ENCODE measurements at regions not wholly inside any gene's neighbourhood (a gene's known extent, or its start where the extent isn't known, plus 50 kb on each side); places are given as distances from the start of the nearest gene placed in this dataset.
"Not testable (repeated sequence)": the region's sequence is repeated elsewhere in the genome, so short reads cannot be mapped to it uniquely, and the experiment has no call there.

DNA sequence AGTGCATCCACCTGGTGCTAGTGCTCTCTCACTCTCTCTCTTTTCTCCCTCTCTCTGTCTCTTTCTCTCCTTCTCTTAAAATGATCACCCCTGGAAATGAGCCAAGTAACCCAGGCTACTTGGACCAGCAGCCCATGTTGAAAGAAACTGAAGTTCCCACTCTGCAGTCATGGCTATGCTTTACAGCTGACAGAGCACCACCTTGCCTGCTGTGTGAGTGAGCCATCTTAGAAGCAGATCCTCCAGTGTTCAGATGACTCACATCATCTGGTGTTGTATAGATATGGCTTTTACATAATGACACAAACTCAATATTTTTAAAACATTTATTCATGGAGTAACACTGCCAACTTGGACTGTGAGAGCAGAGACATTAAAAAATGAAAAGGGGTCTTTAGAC, 779.1 kb downstream of the TTLL7 start:
- not testable (repeated sequence) for DNase-seq (ENCODE audit: low read depth)

DNA sequence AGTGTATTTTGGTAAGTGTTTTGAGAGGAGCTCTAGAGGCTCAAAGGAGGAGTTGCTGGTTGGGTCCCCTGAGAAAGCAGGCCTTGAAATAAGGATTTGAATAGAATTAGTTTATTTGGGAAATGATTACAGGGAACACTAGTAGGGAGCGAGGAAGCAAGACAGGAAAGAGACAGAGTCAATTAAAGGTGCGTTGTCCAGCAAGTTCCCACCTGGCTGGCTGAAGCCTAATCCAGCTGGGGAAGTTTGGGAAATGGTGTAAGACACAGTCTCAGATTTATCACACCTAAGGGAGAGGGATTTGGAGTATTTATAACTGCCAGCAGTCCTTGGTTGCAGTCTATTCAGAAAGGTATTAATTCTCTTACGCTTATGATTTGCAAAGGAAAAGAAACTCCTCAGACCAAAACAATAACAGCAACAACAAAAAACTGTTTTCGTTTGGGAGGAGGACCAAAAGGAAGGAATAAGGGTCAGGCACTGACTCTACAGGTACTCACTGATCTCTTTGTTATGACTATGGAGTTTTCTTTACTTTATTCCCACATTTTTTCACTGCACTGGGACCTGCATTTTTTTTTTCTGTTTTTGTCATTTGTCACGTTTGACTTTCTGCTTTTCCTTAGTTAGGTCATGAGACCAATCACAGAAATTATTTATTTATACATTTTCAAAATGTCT, 780.8 kb downstream of the TTLL7 start:
- DNase-seq (ENCODE audit: low read depth) = not testable (repeated sequence)

DNA sequence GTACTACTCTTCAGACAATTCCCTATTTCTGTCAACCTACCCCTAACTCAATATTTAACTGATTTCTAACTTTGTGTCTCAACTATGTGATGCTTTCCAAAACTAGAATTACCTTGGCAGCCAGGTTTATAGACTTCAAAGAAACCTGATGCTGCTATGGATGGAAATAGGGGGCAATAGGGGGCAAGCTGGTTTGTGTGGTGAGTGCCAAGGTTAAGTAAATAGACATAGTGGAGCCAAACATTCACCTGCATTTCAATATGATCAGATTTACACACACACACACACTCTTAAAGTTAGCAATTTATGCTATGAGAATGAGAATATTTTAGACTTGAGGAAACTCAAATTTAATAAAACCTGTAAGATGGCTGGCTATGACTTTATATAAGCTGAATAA, 784.6 kb downstream of the TTLL7 start:
- not testable (repeated sequence) for DNase-seq (ENCODE audit: low read depth)

DNA sequence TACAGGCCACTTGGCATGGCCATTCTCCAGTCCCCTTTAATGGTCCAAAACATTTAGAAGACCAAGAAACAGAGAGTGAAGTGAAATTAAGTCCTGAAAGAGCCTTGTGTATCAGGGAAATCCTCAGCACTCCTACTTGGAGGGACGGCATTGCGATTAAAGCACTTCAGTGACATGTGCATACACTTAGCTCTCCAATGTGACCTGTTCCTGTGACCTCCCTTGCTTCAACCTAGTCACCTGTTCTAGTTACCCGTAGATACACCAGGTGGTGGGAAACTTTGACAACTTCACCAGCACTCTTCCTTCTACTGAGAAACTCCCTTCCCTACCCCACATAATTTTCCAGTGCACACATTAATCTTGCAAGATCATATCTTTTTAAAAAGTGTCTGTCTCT, 785.3 kb downstream of the TTLL7 start:
- not testable (repeated sequence) for DNase-seq (ENCODE audit: low read depth)

DNA sequence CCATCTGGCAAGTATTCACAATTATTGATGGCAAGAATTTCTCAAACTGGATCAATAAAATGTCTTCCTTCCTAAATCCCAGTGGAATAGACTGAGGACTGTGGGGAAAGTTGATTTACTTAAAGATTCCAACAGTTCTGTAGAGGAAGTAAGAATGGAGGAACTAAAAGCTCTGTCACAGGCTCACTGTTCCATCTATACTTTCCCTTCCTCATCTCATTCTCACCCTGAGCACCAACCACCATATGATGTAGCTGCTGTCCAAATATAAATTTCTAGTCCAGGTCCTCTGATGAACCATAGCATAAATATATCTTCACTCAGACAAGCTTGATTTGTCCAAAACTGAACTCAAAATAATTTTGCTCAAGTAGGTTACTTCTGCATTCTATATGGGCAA, 786.9 kb downstream of the TTLL7 start:
- not testable (repeated sequence) for DNase-seq (ENCODE audit: low read depth)

DNA sequence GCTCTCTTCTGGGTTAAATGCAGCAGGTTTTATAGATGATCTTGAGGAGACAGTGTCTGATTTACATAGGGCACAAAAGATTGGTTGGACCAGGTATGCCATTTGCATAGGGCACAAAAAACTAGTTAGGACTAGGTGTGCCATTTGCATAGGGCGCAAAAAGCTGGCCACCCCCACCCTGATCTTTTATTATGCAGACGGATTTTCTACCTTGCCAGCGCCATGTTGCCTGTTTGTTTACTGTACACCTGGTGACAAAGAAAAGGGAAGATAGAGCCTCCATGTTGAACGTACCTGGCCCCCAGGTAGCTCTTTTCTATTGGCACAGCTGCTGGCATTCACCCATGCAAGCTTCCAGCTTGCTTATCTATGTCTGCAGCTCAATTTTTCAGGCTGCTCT, 790.4 kb downstream of the TTLL7 start:
- DNase-seq (ENCODE audit: low read depth) = not testable (repeated sequence)

DNA sequence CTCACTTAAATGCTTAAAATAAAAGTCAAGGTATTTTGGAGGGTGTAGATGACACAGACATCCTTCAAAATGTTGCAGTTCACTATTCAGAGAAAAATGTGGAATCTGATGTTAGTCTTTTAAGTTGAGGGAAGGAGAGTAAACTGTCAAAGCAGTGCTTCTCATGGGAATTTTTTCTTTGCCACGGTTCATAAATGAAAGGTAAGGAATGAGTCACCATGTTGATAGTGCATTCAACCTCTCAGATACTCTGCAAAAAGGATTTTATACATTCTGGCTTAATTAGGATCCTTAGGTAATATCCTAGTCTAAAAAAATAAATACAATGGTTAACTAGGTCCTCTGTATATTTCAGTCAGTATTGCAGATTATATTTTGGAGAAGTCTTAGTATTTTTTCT, 804.3 kb downstream of the TTLL7 start:
- DNase-seq (ENCODE audit: low read depth) = not testable (repeated sequence)

DNA sequence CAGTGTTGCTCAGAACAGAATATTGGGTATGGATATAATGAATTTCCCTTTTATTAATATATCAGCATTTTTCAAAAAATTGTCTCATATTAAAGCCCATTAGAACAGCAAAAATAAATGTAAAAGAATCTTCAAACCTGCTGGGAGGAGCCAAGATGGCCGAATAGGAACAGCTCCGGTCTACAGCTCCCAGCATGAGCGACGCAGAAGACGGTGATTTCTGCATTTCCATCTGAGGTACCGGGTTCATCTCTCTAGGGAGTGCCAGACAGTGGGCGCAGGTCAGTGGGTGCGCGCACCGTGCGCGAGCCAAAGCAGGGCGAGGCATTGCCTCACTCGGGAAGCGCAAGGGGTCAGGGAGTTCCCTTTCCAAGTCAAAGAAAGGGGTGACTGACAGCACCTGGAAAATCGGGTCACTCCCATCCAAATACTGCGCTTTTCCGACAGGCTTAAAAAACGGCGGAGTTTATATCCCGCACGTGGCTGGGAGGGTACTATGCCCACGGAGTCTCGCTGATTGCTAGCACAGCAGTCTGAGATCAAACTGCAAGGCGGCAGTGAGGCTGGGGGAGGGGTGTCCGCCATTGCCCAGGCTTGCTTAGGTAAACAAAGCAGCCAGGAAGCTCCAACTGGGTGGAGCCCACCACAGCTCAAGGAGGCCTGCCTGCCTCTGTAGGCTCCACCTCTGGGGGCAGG, 816.8 kb downstream of the TTLL7 start:
- not testable (repeated sequence) for DNase-seq (ENCODE audit: low read depth)

DNA sequence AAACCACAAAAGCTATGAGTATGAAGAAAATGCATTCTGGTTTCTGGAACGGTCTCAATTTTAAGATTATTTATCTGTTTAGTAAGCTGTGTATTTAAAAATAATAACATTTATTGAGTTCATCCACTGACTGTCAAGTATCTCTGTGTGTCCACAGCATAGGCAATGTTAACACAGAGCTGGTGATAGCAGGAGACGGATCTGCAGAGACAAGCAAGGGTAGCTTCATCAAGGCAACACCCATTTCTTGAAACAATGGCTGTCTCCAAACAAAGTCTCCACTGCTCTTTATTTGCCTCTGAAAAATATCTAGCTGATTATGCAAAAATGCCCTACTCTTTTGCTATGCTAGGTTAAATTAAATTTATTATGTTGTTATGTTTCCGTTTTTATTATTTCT, 818.3 kb downstream of the TTLL7 start:
- not testable (repeated sequence) for DNase-seq (ENCODE audit: low read depth)

DNA sequence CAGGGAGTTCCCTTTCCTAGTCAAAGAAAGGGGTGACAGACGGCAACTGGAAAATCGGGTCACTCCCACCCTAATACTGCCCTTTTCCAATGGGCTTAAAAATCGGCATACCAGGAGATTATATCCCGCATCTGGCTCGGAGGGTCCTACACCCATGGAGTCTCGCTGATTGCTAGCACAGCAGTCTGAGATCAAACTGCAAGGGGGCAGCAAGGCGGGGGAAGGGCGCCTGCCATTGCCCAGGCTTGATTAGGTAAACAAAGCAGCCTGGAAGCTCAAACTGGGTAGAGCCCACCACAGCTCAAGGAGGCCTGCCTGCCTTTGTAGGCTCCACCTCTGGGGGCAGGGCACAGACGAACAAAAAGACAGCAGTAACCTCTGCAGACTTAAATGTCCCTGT, 831.3 kb downstream of the TTLL7 start:
- not testable (repeated sequence) for DNase-seq (ENCODE audit: low read depth)

DNA sequence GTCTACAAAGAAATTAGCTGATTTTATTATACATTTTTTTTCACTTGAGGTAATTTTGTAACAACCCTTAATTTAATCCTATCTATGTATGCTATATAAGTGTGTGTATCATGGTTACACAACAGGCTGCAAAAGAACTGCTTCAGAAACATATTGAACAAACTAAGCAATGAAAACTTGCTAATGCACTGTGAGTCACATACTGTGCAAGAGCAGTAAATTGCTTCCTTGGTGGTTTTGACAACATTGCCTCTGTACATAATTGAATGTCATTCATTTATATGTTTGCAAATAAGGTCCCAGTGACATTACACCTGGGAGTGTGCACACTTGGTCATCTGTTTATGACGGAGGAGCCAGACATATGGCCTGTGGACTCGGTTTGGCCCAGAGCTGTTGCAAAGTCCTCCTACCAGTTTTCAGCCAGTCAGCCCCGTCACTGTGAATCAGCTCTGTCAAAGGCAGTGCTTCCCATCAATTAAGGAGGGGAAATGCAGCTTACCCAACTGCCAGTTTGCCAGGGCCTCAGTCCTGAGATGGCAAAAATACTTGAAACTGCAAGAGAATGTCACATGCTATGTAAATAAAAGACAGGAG, 835.0 kb downstream of the TTLL7 start:
- DNase-seq (ENCODE audit: low read depth) = not testable (repeated sequence)

DNA sequence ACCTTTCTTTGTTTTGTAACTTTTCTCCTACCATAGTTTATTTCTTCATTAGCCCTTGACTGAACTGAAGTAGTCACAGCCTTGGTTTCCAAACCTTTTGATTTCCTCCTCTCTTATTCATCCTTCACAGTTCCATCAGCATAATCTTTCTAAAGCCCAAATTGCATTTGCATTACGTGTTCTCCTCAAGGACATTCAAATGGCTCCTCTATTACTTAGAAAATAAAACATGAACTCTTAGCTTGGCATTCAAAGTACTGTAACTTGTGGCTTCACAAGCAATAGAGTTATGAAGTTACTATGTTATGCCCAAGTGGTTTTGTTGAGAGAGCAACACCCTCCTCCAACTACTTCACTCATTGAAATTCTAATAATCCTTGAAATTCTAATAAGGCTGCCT, 840.0 kb downstream of the TTLL7 start:
- not testable (repeated sequence) for DNase-seq (ENCODE audit: low read depth)

DNA sequence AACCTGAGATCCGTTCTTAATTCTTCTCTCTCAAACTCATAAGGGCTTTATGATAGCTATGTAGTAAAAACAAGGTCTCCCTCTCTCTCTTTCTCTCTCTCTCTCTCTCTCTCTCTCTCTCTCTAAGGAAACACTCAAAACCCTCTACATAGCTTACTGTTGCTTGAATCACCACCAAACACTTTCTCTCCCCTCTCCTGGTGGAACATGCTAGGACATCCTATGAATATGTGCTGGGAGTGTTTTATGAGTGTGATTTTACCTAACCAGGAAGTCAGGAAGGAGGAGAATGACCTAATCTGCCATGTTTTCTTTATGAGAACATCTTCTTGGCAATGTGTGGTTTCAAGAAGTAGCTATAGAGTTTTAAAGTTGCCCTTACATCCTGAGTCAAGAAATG, 844.6 kb downstream of the TTLL7 start:
- DNase-seq (ENCODE audit: low read depth) = peak; percentile 18

DNA sequence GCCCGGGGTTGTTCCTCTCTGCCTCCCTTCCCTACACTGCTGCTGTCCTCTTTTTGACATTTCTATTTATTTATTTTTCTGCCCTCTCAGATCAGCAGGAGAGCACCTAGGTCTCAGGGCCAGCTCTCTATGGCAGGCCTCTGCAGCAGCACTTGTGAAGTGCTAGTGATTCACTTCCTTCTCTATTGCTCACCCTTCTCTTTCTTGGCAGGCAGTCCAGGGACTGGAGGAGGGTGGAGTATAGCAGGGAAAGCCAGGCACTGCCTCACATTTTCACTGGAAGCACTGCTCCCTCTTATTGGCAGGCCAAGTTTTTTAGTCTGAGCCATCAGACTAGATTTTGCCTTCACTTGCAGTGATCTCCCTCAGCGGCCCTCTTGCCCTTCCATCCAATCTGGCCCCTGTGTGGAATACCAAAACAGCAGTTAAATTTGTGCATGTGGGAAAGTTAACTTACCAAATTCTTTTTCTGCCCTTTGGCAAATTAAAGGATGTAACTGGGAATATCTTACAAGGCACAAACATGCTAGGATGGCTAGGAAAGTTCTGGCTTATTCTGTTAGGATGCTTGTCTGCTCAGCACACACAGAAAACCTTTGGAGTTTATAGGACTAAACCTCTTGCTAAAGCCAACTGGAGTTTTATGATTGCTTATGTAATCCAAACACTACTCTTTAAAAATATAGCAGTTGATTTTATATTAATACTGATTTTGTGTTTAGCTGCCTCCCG, 847.6 kb downstream of the TTLL7 start:
- DNase-seq (ENCODE audit: low read depth) = peak; percentile 32

DNA sequence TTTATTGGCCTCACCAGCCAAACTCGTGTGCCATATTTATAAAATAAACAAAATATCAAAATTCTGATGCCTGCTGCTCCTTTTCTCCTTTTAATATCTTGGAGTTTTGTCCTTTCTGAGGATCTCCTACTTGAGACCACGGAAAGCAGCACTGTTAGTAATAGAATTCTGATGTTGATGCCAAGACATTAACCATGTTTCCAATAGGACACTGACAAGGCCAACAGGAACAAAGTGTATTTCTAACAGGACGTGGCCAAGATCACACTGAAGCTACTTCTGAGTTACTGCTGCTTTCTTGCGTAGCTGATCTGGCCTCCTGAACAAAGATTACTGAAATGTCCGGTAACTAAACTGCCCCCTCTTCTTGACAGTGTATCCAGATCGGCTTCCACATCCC, 848.5 kb downstream of the TTLL7 start:
- DNase-seq (ENCODE audit: low read depth) = not testable (repeated sequence)

DNA sequence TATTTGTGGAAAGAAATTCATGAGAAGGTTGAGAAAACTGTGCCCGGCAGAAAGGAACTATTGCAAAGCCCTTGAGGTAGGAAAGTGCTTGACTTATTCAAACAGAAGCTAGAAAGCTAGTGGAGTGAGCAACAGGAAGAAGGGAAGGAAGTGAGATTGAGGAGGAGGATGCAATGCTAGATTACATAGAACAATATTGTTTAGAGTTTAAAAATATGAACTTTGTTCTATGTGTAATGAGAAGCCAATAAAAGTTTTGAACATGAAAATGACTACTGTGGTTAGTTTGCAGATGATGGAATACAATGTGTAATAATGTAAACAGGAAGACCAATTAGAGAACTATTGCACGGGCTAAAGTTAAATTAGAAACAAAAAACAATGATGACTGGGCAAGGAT, 853.1 kb downstream of the TTLL7 start:
- DNase-seq (ENCODE audit: low read depth) = not testable (repeated sequence)

DNA sequence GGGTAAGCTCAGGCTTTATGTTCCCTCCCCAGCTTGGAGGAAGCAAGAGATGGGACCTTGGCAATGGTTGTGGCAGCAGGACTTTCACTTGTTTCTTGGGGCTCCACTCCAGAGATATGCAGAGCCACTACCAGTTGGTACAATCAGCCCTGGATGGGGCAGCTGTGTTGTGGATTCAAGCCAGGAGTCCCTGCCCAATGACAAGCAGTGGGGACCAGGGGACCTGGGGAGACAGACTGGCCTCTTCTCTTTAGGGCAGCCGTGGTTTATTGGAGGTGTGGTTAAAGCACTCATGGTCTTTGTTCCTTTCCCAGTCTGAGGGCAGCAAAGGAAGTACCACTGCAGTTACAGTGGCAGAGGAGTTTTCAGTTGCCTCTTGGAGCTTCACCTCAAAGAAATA, 856.1 kb downstream of the TTLL7 start:
- not testable (repeated sequence) for DNase-seq (ENCODE audit: low read depth)

DNA sequence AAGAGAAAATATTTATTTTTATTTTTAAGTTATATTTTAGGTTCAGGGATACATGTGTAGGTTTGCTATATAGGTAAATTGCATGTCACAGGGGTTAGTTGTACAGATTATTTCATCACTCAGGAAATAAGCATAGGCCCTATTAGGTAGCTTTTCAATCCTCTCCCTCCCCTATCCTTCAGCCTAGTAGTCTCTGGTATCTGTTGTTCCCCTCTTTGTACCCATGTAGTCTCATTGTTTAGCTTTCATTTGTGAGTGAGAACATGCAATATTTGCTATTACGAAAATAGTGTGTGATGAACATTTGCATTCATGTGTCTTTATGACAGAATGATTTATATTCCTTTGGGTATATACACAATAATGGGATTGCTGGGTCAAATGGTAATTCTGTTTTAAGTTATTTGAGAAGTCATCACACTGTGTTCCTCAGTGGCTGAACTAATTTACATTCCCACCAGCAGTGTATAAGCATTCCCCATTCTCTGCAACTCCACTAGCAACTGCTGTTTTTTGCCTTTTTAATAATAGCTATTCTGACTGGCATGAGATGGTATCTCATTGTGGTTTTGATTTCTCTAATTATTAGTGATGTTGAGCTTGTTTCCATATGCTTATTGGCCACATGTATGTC, 863.3 kb downstream of the TTLL7 start:
- DNase-seq (ENCODE audit: low read depth) = not testable (repeated sequence)

DNA sequence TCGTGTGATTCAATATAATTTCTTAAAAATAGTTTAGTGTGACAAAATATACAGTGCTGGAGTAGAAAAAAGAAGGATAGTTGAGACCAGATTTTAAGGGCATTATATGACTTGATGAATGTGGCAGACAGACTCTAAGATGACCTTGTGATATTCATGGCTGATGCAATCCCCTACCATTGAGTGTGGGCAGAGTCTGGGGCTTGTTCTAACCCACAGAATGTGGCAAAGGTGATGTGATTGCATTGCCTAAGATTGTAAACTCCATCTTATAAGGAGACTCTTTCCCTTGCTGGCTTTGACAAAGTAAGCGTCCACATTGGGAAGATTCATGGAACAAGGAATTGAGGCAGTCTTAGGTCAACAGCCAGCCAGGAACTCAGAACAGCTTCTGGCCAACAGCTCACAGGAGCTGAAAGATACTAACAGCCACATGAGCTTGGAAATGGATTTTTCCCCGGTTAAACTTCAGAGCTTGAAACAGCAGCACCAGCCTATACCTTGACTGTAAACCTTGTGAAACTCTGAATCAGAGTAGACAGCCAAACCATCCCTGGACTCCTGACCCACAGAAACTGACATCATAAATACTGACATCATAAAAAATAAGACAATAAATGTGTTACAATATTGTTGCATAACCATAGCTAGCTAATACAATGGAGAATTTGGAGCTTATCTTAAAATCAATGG, 864.5 kb downstream of the TTLL7 start:
- not testable (repeated sequence) for DNase-seq (ENCODE audit: low read depth)

DNA sequence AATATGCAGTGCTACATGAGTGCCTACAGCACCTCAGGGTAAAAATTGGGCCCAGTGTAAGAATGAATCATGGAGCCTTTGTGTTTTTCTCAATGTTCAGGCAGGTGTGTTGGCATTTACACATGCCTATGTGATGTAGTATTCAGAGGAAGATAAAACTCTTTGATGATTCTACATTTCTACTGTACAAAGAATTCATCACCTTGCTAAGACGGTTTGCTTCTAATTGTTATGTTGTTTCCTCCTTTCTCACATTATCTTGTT, 867.3 kb downstream of the TTLL7 start:
- DNase-seq (ENCODE audit: low read depth) = no peak

DNA sequence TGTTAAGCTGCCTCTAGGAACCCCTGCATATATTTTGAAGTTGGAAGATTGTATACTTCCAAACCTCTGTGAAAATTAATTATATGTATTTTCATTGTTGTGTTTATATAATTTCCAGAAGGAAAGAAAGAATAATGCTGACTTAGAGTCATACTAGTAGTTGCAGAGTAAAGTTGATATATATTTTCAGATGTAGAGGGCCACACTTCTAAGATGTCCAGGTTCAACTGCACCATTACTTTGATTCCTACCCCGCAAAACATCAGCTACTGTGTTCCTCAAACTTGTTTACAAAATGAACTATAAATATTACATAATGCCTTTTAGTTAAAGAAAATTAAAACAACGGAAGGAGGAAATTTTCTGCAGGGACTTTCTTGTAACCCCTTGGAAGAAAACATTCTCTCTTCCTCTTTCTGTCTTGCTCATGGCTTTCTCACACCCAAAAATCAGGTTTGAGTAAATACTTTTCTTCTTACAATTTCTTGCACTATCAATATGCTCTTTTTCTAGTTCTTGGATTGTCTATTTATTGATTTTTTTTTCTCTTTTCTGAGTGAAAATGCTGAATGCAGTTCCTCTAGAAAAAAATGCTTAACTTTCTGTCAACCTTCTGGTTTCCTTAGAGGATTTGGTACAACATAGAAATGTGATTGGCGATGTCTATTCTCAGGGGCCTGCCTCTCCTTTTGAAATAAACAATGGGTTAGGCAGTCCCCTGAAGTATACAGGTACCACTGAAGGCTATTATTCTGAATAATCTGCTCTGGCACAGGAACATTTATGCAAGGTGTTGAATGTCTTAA, 867.8 kb downstream of the TTLL7 start:
- DNase-seq (ENCODE audit: low read depth) = no peak
